Inferior parietal cortex (tissue), 1 donor: ENCODE measurements at regions not wholly inside any gene's neighbourhood (a gene's known extent, or its start where the extent isn't known, plus 50 kb on each side); places are given as distances from the start of the nearest gene placed in this dataset.

ENCODE experiments used
- DNase-seq: peaks from one replicate; pipeline ENCODE4 v3.0.0-alpha.2; 2016; ENCODE audit errors: extremely low spot score

- DNase-seq: no peak
These were observed 247.1 kb downstream of the SPTSSA start for GRCh38 chr14:34214961-34215360.

GRCh38 chr14:34213332-34213731 is 248.7 kb downstream of the SPTSSA start:
- no peak for DNase-seq

- peak; percentile 45 for DNase-seq
These were observed 249.7 kb downstream of the SPTSSA start for GRCh38 chr14:34212172-34212929.

GRCh38 chr14:34211732-34212131 is 250.3 kb downstream of the SPTSSA start:
- DNase-seq: no peak

GRCh38 chr14:34208532-34208931 is 253.5 kb downstream of the SPTSSA start:
- no peak for DNase-seq

GRCh38 chr14:34205799-34206198 is 254.9 kb upstream of the EGLN3 start:
- DNase-seq: no peak

- DNase-seq: no peak
These were observed 253.9 kb upstream of the EGLN3 start for GRCh38 chr14:34204774-34205173.

- DNase-seq: no peak
These were observed 252.4 kb upstream of the EGLN3 start for GRCh38 chr14:34203251-34203722.

GRCh38 chr14:34201909-34202637 is 251.2 kb upstream of the EGLN3 start:
- DNase-seq: no peak

GRCh38 chr14:34199585-34199984 is 248.7 kb upstream of the EGLN3 start:
- no peak for DNase-seq

- no peak for DNase-seq
These were observed 247.2 kb upstream of the EGLN3 start for GRCh38 chr14:34198096-34198495.

- DNase-seq: no peak
These were observed 245.1 kb upstream of the EGLN3 start for GRCh38 chr14:34195964-34196363.

GRCh38 chr14:34190717-34191116 is 239.8 kb upstream of the EGLN3 start:
- DNase-seq: no peak

GRCh38 chr14:34189866-34190265 is 239.0 kb upstream of the EGLN3 start:
- DNase-seq: no peak

GRCh38 chr14:34187519-34188044 is 236.7 kb upstream of the EGLN3 start:
- DNase-seq: no peak

GRCh38 chr14:34187061-34187460 is 236.2 kb upstream of the EGLN3 start:
- no peak for DNase-seq

- no peak for DNase-seq
These were observed 233.3 kb upstream of the EGLN3 start for GRCh38 chr14:34184126-34184525.

GRCh38 chr14:34183478-34183877 is 232.6 kb upstream of the EGLN3 start:
- no peak for DNase-seq

GRCh38 chr14:34181338-34181737 is 230.5 kb upstream of the EGLN3 start:
- no peak for DNase-seq

GRCh38 chr14:34180869-34181268 is 230.0 kb upstream of the EGLN3 start:
- no peak for DNase-seq

GRCh38 chr14:34180434-34180833 is 229.6 kb upstream of the EGLN3 start:
- no peak for DNase-seq

- no peak for DNase-seq
These were observed 228.9 kb upstream of the EGLN3 start for GRCh38 chr14:34179727-34180126.

GRCh38 chr14:34177466-34177865 is 226.6 kb upstream of the EGLN3 start:
- DNase-seq: no peak
